GM12873 (cell line): ENCODE measurements at regions not wholly inside any gene's neighbourhood (a gene's known extent, or its start where the extent isn't known, plus 50 kb on each side); places are given as distances from the start of the nearest gene placed in this dataset.

Experiments
- TF ChIP-seq, protein P1 (sequence below): IDR thresholded peaks from 2 replicates; pipeline ENCODE4 v1.5.1; 2012; ENCODE audit warnings: low read depth, mild to moderate bottlenecking, moderate library complexity, low read length, control low read depth; ENCODE audit not compliant: insufficient read depth; ENCODE audit errors: missing control alignments

DNA sequence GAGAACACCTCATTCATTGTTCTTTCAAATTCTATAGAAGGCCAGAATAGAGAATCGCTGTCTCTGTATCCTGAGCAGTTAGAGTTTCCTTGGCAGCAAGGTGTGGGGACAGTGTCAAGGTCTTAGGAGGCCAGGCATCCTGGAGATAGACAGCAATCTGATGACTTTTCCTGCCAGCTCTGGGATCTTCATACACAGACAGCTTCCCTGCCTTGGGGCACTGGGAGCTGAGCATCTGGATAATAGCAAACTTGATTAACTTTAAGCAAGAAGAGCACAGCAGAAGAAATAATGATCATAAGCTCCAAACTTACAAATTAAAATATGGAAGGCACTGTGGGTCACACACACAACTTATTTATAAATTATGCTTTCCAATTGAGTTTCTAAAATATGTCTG, 86.1 kb upstream of the STK32A start:
- TF ChIP-seq, protein P1, sequence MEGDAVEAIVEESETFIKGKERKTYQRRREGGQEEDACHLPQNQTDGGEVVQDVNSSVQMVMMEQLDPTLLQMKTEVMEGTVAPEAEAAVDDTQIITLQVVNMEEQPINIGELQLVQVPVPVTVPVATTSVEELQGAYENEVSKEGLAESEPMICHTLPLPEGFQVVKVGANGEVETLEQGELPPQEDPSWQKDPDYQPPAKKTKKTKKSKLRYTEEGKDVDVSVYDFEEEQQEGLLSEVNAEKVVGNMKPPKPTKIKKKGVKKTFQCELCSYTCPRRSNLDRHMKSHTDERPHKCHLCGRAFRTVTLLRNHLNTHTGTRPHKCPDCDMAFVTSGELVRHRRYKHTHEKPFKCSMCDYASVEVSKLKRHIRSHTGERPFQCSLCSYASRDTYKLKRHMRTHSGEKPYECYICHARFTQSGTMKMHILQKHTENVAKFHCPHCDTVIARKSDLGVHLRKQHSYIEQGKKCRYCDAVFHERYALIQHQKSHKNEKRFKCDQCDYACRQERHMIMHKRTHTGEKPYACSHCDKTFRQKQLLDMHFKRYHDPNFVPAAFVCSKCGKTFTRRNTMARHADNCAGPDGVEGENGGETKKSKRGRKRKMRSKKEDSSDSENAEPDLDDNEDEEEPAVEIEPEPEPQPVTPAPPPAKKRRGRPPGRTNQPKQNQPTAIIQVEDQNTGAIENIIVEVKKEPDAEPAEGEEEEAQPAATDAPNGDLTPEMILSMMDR = no peak

DNA sequence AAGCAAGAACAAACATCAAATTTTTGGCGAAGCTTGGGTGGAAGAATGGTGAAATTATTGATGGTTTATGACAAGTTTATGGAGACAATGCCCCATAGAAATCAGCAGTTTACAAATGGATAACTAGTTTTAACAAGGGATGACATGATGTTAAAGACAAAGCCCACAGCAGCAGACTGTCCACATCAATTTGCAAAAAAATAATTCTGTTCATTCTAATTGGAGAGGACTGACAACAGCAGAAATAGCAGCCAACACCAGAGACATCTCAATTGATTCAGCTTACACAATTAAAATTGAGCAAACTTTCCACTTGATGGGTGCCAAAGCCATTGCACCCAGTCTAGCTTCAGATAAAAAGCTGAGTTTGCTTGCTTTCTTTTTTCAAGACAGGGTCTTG, 82.7 kb upstream of the STK32A start:
- TF ChIP-seq, protein P1 = no peak

DNA sequence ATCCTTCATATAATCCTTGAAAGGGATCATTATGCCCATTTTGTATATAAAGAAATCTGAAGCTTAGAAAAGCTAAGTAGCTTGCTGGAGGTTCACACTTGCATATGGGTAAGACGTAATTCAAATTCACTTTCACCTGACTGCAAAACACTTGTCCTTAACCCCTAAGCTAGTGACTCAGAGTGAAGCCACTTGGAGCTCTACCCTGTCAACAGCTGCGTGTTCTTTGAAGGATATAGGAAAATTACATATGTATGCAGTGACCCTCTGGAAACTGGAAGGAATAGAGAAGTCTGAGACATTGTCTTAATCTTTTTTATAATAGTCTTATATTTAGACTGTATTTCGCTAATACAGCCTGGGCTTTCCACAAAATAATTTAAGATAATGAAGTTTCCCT, 80.0 kb upstream of the STK32A start:
- TF ChIP-seq, protein P1 = no peak

DNA sequence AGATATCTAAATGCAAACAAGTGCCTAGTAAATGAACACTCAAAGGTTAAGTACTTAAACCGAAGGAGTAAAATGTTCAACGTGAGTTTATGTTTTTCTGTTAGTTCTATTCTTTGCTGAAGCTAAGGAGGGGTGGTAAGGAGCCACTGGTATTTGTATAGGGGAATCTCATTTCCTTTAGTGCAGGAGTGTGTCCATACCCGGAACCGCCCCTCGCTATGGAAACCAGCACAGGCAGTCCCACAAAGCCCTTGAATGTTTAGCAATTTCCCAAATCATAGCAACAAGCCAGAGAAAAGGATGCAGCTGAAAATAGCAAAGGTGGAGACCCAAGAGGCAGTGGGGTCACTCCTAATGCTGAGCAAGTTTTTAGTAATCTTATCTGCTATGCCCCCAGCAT, 78.8 kb upstream of the STK32A start:
- TF ChIP-seq, protein P1 = no peak

DNA sequence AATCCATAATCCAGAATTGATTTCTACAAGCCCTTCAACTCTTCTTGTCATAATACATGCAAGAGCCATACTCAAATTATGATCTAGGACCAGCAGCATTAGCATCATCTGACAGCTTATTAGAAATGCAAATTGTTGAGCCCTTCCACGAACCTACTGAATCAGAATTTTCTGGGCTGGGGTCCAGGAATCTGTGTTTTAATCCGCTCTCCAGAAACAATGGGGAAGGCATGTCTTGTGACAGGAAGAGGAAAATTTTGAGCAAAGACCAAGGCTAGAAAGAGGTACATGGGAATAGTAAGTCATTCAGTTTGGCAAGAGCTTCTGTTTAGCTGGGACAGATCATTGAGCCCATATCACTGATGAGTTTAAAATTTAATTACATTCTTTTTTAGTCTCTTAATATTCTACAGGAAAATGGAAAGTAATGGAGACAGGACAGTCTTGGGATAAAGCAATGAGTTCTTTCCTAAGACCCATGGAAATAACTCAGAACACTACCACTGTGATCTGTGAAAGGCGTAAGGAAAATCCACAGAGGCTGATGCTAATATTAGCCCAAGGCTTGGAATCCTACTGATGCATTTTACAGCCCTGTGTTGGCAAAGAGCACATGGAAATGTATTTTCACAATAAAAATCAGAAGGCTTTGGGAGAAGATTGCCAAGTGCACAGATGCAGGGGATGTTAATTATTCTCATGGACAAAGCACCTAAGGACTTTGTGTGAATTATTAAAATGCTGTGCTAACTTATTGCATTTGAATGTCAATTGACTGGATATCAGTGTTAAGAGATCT, 73.7 kb upstream of the STK32A start:
- TF ChIP-seq, protein P1 = no peak

DNA sequence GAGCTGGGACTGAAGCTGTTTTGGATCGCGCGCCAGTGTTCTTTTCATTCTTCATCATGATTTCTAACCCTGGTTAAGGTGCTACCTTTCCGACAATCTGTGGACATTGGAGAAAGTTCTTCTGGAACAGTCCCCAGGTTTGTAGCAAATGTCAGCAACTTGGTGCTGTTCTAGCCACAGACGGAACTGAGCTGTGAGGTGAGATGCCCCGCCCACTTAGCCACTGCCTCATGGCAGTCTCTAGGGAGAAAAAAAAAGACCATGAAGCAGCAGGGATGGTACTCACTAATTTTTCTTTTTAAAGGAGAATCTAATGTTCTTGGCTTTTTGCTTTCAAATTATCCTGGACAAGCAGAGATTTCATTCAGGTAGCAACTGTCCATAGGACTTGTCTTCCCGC, 72.1 kb upstream of the STK32A start:
- TF ChIP-seq, protein P1 = no peak

DNA sequence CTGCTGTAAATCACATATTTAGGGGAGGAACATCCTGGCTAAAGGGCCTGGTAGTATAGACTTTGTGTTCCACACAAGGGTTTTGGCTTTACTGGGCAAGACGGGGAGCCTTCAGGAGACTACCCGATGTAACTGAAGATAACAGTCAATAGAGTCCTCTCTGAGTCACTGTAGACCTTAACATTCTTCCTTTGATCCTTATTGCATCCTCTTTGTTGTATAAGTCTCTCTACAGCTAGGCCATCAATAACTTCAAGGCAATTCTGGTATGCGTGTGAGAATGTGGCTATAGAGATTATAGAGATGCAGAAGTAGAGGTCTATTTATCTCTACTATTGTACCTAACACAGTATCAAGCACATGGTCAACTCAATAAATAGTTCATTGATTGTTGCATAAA, 67.3 kb upstream of the STK32A start:
- TF ChIP-seq, protein P1 = no peak
